Hematopoietic multipotent progenitor cell treated with erythropoietin and hydrocortisone succinate and interleukin-3 and kit ligand, for 15 days (in vitro differentiated cells): ENCODE measurements at regions not wholly inside any gene's neighbourhood (a gene's known extent, or its start where the extent isn't known, plus 50 kb on each side); places are given as distances from the start of the nearest gene placed in this dataset.
"Not testable (repeated sequence)": the region's sequence is repeated elsewhere in the genome, so short reads cannot be mapped to it uniquely, and the experiment has no call there.

Experiments
- DNase-seq: peaks from one replicate; pipeline ENCODE4 v3.0.0-alpha.2; 2015; ENCODE audit warnings: low spot score

DNA sequence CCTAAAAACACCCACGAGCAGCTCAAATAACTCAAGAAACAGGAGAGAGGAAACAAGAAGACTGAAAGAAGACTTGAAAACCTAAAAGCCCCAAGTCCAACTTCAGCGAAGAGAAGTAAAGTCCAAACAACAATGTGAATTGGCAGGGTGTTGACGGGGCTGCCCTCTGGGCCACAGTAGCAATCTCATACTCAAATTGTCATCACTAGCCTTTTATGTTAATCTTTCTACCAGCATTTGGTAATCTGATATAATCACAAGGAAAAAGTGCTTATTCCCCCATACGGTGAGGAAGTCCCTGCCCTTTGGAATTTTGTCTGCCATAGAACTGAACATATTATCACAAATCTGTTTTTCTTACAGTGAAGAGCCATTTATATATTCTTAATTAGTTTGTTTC lies 51.5 kb upstream of the IFNE start:
- DNase-seq, result no peak

- no peak for DNase-seq
Observed at GRCh38 chr9:21535396-21535795, 53.3 kb upstream of the IFNE start.

DNA sequence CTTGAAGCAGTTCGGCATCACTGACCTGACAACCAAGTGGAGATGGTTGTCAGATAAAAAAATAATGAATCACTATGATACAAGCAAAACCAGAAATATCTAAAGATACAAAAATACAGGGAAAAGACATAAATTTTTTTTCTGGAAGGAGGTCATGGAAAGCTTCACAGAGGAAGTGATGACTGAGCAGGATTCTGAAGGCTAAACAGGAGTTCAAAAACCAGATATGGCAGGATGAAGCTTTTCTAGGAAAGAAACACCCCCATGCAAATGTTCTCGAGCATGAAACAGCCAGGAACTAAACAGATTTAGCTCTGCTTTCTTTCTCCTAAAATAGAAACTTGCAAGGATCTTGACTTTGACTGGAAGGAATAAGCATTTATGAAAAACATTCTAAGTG lies 60.7 kb upstream of the IFNE start:
- no peak for DNase-seq

- DNase-seq, result no peak
Observed at GRCh38 chr9:21543187-21543586, 61.1 kb upstream of the IFNE start.

- DNase-seq, result not testable (repeated sequence)
Observed at GRCh38 chr9:21543816-21544215, 61.7 kb upstream of the IFNE start.

DNA sequence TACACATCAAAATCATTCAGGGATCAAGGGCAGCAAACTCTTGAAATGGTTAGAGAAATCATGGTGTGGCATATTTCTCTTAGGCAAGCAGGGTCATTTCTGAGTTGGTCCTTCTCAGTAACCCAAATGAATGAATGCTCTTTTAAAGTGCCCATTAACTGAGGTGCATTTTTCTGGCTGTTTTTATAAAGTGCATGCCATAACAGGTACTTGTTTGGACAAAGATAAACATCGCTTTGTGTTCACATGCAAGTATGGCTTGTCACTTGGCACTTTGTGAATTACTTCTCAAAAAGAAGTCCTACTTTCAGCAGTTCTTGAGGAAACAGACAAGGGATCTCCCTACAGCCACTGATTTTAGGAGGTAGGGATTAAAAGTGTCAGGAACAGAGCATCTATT lies 64.8 kb upstream of the IFNE start:
- no peak for DNase-seq

DNA sequence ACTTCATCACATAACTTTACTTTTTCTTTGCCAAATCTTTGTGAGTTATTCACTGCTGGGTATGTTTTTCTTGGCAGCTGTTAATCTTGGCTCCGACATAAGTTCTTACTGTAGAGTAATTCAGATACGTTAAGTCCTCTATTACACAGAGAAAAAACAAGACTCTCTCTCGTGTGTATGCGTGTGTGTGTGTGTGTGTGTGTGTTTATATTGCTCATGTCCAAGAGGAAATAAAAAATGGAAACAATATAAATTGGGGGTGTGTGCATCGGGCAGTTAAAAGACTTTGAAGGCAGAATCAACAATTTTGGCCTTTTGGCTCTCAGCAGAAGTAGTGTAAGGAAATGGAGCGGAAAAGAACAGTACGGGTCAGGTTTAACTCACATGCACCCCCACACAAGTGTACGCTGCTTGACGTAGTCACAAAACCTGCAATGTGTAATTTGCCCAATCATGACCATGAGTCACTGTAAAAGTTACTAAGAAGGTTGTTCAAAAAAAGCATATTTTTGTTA lies 67.2 kb upstream of the IFNE start:
- DNase-seq, result no peak

GRCh38 chr9:21549890-21550289 lies 67.8 kb upstream of the IFNE start:
- DNase-seq, result no peak

DNA sequence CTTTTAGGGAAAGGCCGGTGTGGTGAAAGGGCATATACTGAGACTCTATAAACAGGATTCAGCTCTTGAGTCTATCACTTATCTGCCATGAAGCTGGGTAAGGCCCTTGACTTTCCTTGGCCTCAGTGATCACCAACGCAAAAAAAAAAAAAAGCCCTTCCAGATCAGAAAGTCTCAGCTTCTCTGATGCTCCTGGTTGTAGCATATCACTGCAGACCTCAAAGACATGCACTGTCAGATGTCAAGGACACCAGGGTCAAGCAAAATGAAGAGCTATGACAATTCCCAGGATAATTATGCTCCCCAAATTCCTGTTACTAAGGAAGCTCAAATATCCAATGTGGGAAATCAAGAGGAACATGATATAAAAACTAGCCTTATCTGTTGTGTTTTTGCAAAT lies 68.3 kb upstream of the IFNE start:
- DNase-seq, result no peak

DNA sequence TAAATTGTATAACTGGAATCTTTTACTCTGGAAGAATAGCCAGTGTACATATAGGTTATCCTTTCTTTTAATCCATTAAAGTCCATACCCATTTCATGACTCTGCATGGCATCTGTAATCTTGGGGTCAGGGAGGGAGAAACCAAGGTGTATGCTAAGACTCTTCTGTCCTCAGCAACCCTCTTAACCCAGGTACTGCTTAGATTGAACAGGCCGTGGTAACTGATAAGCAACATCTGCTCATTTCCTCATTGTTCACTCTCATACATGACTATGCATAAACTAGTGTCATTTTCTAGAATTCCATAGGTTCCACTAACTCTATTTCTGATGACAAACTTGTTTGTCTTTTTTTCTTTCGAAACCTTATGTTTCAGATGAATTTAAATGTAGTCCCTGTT lies 69.3 kb upstream of the IFNE start:
- no peak for DNase-seq

DNA sequence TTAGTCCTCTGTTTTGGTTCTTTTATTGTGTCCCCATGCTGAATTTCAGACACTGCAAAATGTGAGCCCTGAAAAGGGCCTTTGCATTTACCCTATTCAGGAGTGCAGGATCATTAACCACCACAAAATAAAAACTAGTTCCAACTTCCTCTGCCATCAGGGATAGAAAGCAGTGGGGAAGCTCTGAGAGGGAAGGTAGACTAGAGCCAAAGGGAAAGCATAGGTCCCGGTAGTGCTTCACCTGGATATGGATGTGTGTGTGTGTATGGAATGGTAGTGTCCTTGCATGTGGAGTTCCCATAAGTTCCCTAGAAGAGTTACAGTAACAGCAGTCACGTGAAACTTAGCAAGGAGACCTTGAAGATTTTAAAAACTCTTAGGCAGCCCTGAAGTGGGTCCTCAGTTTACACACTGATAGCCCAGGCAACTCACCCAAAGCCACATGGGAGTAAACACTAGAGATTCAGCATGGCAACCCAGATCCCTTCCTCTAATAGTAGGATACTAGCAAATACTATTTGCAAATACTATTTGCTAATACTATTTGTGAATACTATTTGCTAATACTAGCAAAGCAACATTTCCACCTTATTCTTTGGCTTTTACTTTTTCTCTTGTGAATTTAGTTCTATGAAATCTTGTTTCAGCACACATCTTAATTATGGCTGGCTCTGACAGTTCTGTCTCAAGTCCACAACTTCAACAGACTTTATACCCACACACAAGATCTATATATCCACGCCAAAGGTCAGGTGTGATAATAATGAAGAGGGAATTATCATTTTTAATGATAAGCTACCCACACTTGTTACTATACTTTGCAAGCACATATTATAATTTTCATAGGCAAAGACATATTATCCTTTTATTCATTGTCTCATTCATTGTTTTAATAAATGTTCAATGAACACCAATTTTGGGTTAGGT lies 70.4 kb upstream of the IFNE start:
- DNase-seq, result no peak

- DNase-seq, result no peak
Observed at GRCh38 chr9:21553441-21553840, 71.3 kb upstream of the IFNE start.

- no peak for DNase-seq
Observed at GRCh38 chr9:21554813-21555212, 72.7 kb upstream of the IFNE start.

GRCh38 chr9:21555911-21556310 lies 73.8 kb upstream of the IFNE start:
- DNase-seq, result no peak

DNA sequence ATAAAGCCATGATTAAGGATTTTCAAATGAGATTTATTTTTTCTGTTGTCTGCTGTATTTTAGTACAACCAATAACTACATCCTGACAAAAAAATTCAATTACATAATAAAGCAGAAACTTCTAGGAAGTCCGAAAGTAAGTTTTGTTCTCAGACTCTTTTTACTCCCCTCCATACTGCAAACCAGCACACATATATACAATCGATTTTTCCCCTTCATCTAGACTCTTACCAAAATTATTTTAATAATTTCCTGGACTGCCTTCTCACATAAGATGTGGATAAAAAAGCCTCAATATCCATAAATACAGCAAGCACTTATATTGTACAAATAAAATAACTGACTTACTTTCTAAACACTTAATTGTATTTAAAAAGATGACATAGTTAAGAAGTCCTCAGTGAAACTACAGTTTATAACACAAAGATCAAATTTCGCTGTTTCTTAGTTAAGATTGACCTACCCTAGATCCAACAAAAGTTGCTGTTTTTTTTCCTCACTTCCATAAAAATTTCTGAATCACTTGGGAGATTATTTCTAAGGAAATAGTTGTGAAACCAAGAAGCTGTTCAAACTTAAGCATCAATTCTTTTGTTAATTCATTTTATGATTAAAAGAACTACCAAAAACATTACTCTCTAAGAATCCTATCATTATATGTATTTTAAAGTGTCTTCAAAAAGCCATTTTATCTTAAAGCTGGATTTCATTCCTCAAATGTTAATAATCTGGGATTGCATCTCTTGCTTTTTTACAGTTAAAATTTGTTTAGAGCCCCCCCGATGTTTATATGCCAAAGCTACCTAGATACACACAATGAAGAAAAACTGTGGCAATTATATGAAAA lies 74.7 kb upstream of the IFNE start:
- no peak for DNase-seq

DNA sequence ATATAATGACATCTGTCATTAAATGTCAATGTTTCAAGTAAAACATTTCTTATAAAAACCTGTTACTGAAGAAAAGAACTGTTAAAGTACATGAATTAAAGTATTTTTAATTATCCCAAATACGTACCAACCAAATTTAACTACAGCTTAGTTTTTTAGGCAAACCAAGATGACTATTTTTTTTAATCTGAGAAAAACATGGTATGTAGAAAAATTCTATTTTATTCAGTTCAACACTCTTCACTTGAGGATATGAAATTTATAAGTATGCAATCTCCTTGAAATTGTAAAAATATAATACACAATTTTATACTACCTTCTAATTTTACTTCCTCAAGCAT lies 75.3 kb upstream of the IFNE start:
- no peak for DNase-seq

DNA sequence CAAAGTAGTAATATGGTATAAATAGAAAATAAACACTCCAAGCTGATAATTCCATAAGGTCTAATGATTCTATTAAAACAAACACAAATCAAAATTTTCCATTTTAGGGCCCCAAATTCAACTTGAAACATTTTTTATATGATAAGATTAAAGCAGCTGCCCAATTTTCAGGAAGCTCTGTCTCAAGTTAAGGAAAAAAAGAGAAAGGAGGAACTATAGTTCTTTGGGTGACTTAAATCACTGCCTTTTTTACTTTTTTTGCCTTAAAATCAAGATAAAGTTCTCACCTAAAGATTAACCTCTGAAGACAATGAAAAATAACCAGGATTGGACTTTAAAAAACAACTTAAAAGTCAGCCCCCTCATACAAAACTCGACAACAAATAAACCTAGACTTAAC lies 76.0 kb upstream of the IFNE start:
- no peak for DNase-seq

DNA sequence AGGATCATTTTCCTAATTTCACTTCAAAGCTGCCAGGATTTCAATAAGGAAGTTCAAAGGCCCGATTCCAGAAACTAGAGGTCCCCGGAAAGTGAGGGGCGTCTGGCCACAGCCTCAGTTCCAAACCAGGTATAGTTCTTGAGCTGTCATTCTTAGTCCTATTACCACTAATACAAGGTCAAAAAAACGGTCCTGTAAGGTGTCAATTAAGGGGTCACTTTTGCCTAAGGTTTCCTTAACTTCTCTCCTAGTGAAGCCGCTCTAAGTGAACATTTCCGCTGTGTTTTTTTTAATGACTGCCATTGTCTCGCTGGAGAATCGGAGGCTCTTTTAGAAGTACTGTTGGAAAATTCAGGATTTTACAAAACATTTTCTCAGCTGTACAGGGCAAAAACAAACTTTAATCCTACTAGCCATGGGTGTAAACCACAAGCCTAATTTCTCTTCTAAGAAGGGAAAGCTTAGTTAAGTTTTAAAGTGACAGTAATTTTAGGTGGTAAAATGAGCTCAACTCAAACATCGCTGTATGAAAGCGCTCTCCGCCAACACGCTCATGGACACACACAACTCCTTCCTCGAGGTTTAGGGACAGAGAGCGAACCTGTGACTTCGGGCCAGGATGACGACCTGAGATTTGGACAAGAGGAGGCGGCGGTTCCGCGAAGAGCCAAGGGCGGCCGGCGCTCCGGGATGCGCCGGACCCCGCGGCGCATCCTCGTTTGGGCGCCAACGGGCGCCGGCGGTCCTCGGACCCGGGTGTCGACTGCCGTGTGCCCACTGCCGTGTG lies 76.7 kb upstream of the IFNE start:
- no peak for DNase-seq

DNA sequence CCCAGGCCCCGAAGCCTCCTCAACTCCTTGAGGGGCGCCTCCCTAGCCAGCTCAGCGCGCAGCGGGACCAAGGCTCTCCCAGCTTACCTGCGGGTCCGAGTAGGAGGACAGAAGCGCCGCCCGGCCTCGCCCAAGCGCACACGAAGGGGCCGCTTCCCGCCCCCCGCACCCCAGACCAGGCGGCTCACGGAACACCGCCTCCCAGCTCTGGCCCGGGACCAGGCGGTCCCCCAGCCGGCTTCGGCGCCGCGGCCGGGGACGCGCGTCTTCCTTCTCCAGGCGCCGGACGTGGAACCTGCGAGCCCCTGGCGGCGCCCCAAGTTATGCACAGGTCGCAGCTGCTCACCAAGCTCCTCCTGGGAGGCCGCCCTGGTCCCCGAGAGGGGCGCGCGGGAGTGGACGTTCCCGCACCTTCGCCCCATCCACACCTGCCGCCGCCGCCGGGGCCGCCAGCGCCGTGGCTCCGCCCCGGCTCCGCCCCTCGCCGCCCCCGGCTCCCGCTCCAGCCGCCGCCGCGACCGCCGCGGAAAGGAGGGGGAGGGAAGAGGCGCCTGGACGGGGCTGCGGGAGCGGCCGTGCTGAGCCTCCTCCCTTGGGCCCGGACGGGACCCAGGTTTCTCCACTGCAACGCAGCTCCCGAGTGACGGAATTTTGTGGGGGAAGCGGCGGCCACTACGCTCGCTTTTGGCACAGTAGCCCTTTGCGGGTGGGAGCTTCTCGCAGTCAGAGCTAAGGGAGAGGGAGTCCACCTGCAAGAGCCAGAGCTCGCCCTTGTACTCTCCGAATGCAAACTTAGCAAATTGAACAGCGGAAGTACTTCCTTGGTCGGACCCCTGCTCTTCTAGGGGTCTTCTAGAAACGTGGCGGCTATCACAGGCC lies 77.5 kb upstream of the IFNE start:
- no peak for DNase-seq

- no peak for DNase-seq
Observed at GRCh38 chr9:21560281-21560745, 78.2 kb upstream of the IFNE start.

DNA sequence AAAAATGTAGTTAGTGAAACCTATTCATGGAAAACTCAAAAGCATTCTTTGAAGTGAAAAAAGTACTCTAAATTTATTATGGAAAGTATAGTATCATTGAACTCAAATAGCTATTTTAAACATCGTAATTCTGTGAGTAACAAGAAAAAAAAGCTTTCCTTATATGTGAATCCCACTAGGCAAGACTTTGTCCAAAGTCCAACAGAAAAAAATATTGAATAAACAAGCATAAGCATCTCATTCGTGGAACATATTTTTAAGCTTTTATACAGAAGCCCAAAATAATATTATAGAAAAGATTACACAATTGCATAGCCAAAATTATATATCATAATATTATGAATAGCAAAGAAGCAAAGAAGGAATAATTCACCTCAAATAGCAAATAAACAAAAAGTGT lies 79.4 kb upstream of the IFNE start:
- DNase-seq, result no peak
